IMR-90 (cell line): ENCODE measurements at regions not wholly inside any gene's neighbourhood (a gene's known extent, or its start where the extent isn't known, plus 50 kb on each side); places are given as distances from the start of the nearest gene placed in this dataset.
A peak's percentile ranks its signal among the peaks of the same experiment; 100 is the strongest.

ENCODE experiments used
- ATAC-seq: fragments of 200-7000 bp; cut with Tn5 transposase; 2 replicates; pipeline ENCODE4 v1.9.1; 2020; ENCODE audit warnings: low read depth, mild to moderate bottlenecking, moderate library complexity
- BruUV-seq: library from RNA; stranded (reverse); fragments of 400-500 nt; replicated peaks from 2 replicates; lab custom pipeline; 2021; lab: Mats Ljungman, UMichigan
- CTCF ChIA-PET: fragments of 300-600 bp; formaldehyde crosslinking; extraction: SDS; loops from one replicate; lab custom pipeline; 2021; ENCODE audit warnings: antibody characterized with exemption; lab: Yijun Ruan, JAX
- POLR2A ChIA-PET: fragments of 300-600 bp; sonication (Branson Sonifier 250); formaldehyde crosslinking; loops from one replicate; lab custom pipeline; 2022; ENCODE audit warnings: antibody characterized with exemption; ENCODE audit not compliant: unreplicated experiment; lab: Charles Lee
- DNase-seq: peaks from one replicate; pipeline ENCODE4 v3.0.0; 2013
- H2AFZ ChIP-seq: replicated peaks from 2 replicates; pipeline ENCODE3; 2013; ENCODE audit warnings: low read length, mild to moderate bottlenecking; ENCODE audit not compliant: poor library complexity
- H2AK5ac ChIP-seq: 2 replicates; pipeline ENCODE4 v1.6.1; 2013; ENCODE audit warnings: low read depth, low read length, inconsistent platforms
- H2AK9ac ChIP-seq: replicated peaks from 2 replicates; pipeline ENCODE3; 2013; ENCODE audit warnings: mild to moderate bottlenecking, low read depth, low read length, moderate library complexity; ENCODE audit not compliant: poor library complexity
- H2BK120ac ChIP-seq: 2 replicates; pipeline ENCODE4 v1.6.1; 2013; ENCODE audit warnings: low read depth, low read length, inconsistent platforms
- H2BK15ac ChIP-seq: 3 replicates; pipeline ENCODE4 v1.6.1; 2013; ENCODE audit warnings: low read depth, low read length, inconsistent platforms
- H2BK20ac ChIP-seq: 2 replicates; pipeline ENCODE4 v1.6.1; 2013; ENCODE audit warnings: low read depth, mild to moderate bottlenecking, inconsistent platforms, low read length, moderate library complexity
- H2BK5ac ChIP-seq: 2 replicates; pipeline ENCODE4 v1.6.1; 2013; ENCODE audit warnings: mild to moderate bottlenecking, low read depth, low read length, inconsistent platforms; ENCODE audit not compliant: poor library complexity, severe bottlenecking
- H3K14ac ChIP-seq: replicated peaks from 2 replicates; pipeline ENCODE4 v1.6.1; 2013; ENCODE audit warnings: low read depth, low read length, inconsistent platforms
- H3K18ac ChIP-seq: 2 replicates; pipeline ENCODE4 v1.6.1; 2013; ENCODE audit warnings: low read depth, low read length, control low read depth
- H3K23ac ChIP-seq: 2 replicates; pipeline ENCODE4 v1.6.1; 2013; ENCODE audit warnings: low read depth, low read length, inconsistent platforms
- H3K27ac ChIP-seq: 2 replicates; pipeline ENCODE4 v1.5.1; 2013; ENCODE audit warnings: mild to moderate bottlenecking, control low read depth, low read length; ENCODE audit not compliant: insufficient read depth
- H3K27me3 ChIP-seq: 2 replicates; pipeline ENCODE4 v1.6.1; 2013; ENCODE audit warnings: low read length; ENCODE audit not compliant: control insufficient read depth, insufficient read depth
- H3K36me3 ChIP-seq: 2 replicates; pipeline ENCODE4 v1.6.1; 2013; ENCODE audit warnings: low read length, mixed read lengths; ENCODE audit not compliant: control insufficient read depth, insufficient read depth
- H3K4ac ChIP-seq: 2 replicates; pipeline ENCODE4 v1.6.1; 2013; ENCODE audit warnings: low read depth, low read length, inconsistent platforms
- H3K4me1 ChIP-seq: 2 replicates; pipeline ENCODE4 v1.6.1; 2013; ENCODE audit warnings: low read length, mixed read lengths; ENCODE audit not compliant: control insufficient read depth, insufficient read depth
- H3K4me2 ChIP-seq: 2 replicates; pipeline ENCODE4 v1.6.1; 2013; ENCODE audit warnings: low read depth, mild to moderate bottlenecking, control low read depth, low read length, moderate library complexity
- H3K4me3 ChIP-seq: 2 replicates; pipeline ENCODE4 v1.5.1; 2013; ENCODE audit warnings: low read depth, mild to moderate bottlenecking, control low read depth, low read length, moderate library complexity; ENCODE audit not compliant: insufficient read depth
- H3K56ac ChIP-seq: 2 replicates; pipeline ENCODE4 v1.6.1; 2013; ENCODE audit warnings: low read length, inconsistent platforms; ENCODE audit not compliant: insufficient read depth; ENCODE audit errors: extremely low read depth
- H3K79me1 ChIP-seq, 2 experiments: 2 replicates each; pipeline ENCODE4 v1.6.1; 2013; ENCODE audit warnings: low read length in 2 of 2, inconsistent platforms in 1 of 2, low read depth in 1 of 2
- H3K9ac ChIP-seq: 2 replicates; pipeline ENCODE4 v1.6.1; 2013; ENCODE audit warnings: low read depth, low read length, control low read depth
- H3K9me1 ChIP-seq: 2 replicates; pipeline ENCODE4 v1.6.1; 2013; ENCODE audit warnings: low read length, inconsistent platforms; ENCODE audit not compliant: insufficient read depth
- H3K9me3 ChIP-seq: 2 replicates; pipeline ENCODE4 v1.6.1; 2013; ENCODE audit warnings: low read length; ENCODE audit not compliant: control insufficient read depth, insufficient read depth
- H4K20me1 ChIP-seq: 2 replicates; pipeline ENCODE4 v1.6.1; 2013; ENCODE audit warnings: low read length, inconsistent platforms; ENCODE audit not compliant: insufficient read depth
- H4K5ac ChIP-seq: 2 replicates; pipeline ENCODE4 v1.6.1; 2013; ENCODE audit warnings: mild to moderate bottlenecking, low read depth, low read length, control low read depth
- H4K8ac ChIP-seq, 2 experiments: 2 replicates each; pipeline ENCODE4 v1.6.1; 2013; ENCODE audit warnings: low read depth in 2 of 2, low read length in 2 of 2, control low read depth in 1 of 2, inconsistent platforms in 1 of 2
- H4K91ac ChIP-seq: 2 replicates; pipeline ENCODE4 v1.6.1; 2013; ENCODE audit warnings: low read depth, low read length, inconsistent platforms; ENCODE audit not compliant: insufficient read depth
- BHLHE40 ChIP-seq: fragments of 150-350 bp; IDR thresholded peaks from 2 replicates; pipeline ENCODE4 v1.6.1; 2016; ENCODE audit warnings: mild to moderate bottlenecking, low read depth, low read length
- CEBPB ChIP-seq: IDR thresholded peaks from 2 replicates; pipeline ENCODE4 v1.6.1; 2012; ENCODE audit warnings: low read depth, low read length, improper control_type of control experiment
- CHD1 ChIP-seq: IDR thresholded peaks from 2 replicates; pipeline ENCODE4 v1.6.1; 2012; ENCODE audit warnings: low read depth, low read length, improper control_type of control experiment
- FOS ChIP-seq: fragments of 150-350 bp; IDR thresholded peaks from 2 replicates; pipeline ENCODE4 v1.6.1; 2016; ENCODE audit warnings: low read depth, low read length
- MAZ ChIP-seq: IDR thresholded peaks from 2 replicates; pipeline ENCODE4 v1.6.1; 2012; ENCODE audit warnings: low read depth, mild to moderate bottlenecking, low read length, improper control_type of control experiment, moderate library complexity, borderline replicate concordance
- NFE2L2 ChIP-seq: fragments of 150-350 bp; IDR thresholded peaks from 2 replicates; pipeline ENCODE4 v1.6.1; 2016; ENCODE audit warnings: low read depth, mild to moderate bottlenecking, low read length
- POLR2A ChIP-seq: IDR thresholded peaks from 2 replicates; pipeline ENCODE4 v1.6.1; 2012; ENCODE audit warnings: mild to moderate bottlenecking, low read depth, low read length
- RCOR1 ChIP-seq: IDR thresholded peaks from 2 replicates; pipeline ENCODE4 v1.6.1; 2012; ENCODE audit warnings: mild to moderate bottlenecking, low read length, improper control_type of control experiment; ENCODE audit not compliant: insufficient replicate concordance
- SMC3 ChIP-seq: fragments of 150-350 bp; IDR thresholded peaks from 2 replicates; pipeline ENCODE4 v1.6.1; 2016; ENCODE audit warnings: low read depth, mild to moderate bottlenecking, antibody characterized with exemption, low read length, moderate library complexity
- WGBS, 2 experiments: methylation state at CpG; one replicate each; pipeline versions ENCODE4 v1.1.5 to v1.1.7; 2013; ENCODE audit warnings: missing lambda C conversion rate in 2 of 2; ENCODE audit not compliant: insufficient read length in 1 of 2; ENCODE audit errors: extremely low coverage in 2 of 2; 5-methylcytosine and 5-hydroxymethylcytosine counted together
- dilution Hi-C: fragments of 300-500 bp; cut with HindIII; formaldehyde crosslinking; loops from one replicate; pipeline ENCODE4 v1.14.3; 2018; ENCODE audit warnings: low sequenced_read_pairs; ENCODE audit not compliant: unreplicated experiment
- in situ Hi-C: fragments of 300-500 bp; cut with MboI; formaldehyde crosslinking; loops from 3 replicates; pipeline ENCODE4 v1.14.3; 2019; ENCODE audit warnings: low sequenced_read_pairs, inconsistent platforms, mixed read lengths
- intact Hi-C: fragments of 100-400 bp; cut with micrococcal nuclease; formaldehyde crosslinking; loops from 2 replicates; pipeline ENCODE4 v1.10.0; 2022
- TF ChIP-seq, protein P1 (sequence below): conservative IDR thresholded peaks from 2 replicates; pipeline ENCODE4 v1.5.1; 2012; ENCODE audit warnings: mild to moderate bottlenecking, low read depth, low read length, improper control_type of control experiment
- TF ChIP-seq, protein P2 (sequence below): fragments of 150-350 bp; IDR thresholded peaks from 2 replicates; pipeline ENCODE4 v1.6.1; 2016; ENCODE audit warnings: low read depth, mild to moderate bottlenecking, low read length, moderate library complexity, borderline replicate concordance
- TF ChIP-seq, protein P3 (sequence below): fragments of 150-350 bp; IDR thresholded peaks from 2 replicates; pipeline ENCODE4 v1.6.1; 2017; ENCODE audit warnings: mild to moderate bottlenecking, antibody characterized with exemption, low read length, low read depth

DNA sequence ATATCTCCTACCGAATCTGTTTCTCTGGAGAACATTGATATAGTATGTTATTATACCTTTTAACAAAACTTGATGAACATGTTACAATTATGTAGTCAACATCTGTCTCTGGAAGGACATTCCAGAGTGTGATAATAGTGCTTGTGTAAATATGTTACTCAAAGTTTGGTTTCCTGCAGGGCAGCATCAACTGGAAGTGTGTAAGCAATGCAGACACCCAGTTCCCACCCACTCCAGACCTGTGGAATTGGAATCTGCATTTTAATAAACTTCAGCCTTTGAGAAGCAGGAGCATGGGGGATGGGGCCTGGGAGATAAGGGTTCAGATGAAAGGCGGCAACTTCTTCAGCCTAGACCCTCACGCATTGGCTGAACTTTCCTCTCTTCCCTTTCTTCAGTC lies 398.9 kb downstream of the RND3 start:
- no peak overlapping the region for H3K56ac ChIP-seq
- H3K23ac ChIP-seq, result no peak overlapping the region
- H3K4me2 ChIP-seq, result no peak overlapping the region
- peak overlapping the region; percentile 40 for H2AFZ ChIP-seq
- no peak overlapping the region for H3K18ac ChIP-seq
- H3K14ac ChIP-seq, result peak overlapping the region; percentile 14; the same call in 1 of the 2 replicates
- H3K9me3 ChIP-seq, result no peaks in the 10 kb centered on the region
- H4K8ac ChIP-seq, result 0 out of 4 replicates have a peak overlapping the region, but pooled peaks of 1 of the 2 experiments have one; percentile 23
- in situ Hi-C loops (no loop called here), dilution Hi-C loops (no loop called here), intact Hi-C loops (no loop called here)
- no peaks in the 10 kb centered on the region for H3K36me3 ChIP-seq
- no peak overlapping the region for H2BK15ac ChIP-seq
- no peak overlapping the region for H4K5ac ChIP-seq
- no peak for ATAC-seq
- H2AK9ac ChIP-seq, result no peak overlapping the region
- 0 out of 2 replicates have a peak, but pooled peaks cover 4% of the 10 kb centered on the region for H3K9me1 ChIP-seq
- H3K4me3 ChIP-seq, result no peak overlapping the region
- no peaks in the 10 kb centered on the region for H4K20me1 ChIP-seq
- no peak overlapping the region for H2AK5ac ChIP-seq
- no peak overlapping the region for H3K9ac ChIP-seq
- WGBS, 2 experiments, result 80% methylated on average over 1 of the region's 3 CpGs; no CpG with 5 or more reads in 1 of the 2 experiments
- H3K4me1 ChIP-seq, result no peaks in the 10 kb centered on the region; the same call in 1 of the 2 replicates
- ChIA-PET CTCF (no interaction called here), POLR2A (no interaction called here)
- H2BK120ac ChIP-seq, result no peak overlapping the region
- no peaks in the 10 kb centered on the region for H3K79me1 ChIP-seq
- no peak overlapping the region for H4K91ac ChIP-seq
- BruUV-seq, result no TSS peak
- no peak overlapping the region for H2BK20ac ChIP-seq
- DNase-seq, result peak; percentile 15
- H3K27ac ChIP-seq, result no peak overlapping the region
- TF ChIP-seq NFE2L2 (no peak), CHD1 (no peak), FOS (no peak), SMC3 (no peak), RCOR1 (no peak), MAZ (no peak), CEBPB (no peak), POLR2A (no peak), BHLHE40 (no peak)
- TF ChIP-seq, protein P1, sequence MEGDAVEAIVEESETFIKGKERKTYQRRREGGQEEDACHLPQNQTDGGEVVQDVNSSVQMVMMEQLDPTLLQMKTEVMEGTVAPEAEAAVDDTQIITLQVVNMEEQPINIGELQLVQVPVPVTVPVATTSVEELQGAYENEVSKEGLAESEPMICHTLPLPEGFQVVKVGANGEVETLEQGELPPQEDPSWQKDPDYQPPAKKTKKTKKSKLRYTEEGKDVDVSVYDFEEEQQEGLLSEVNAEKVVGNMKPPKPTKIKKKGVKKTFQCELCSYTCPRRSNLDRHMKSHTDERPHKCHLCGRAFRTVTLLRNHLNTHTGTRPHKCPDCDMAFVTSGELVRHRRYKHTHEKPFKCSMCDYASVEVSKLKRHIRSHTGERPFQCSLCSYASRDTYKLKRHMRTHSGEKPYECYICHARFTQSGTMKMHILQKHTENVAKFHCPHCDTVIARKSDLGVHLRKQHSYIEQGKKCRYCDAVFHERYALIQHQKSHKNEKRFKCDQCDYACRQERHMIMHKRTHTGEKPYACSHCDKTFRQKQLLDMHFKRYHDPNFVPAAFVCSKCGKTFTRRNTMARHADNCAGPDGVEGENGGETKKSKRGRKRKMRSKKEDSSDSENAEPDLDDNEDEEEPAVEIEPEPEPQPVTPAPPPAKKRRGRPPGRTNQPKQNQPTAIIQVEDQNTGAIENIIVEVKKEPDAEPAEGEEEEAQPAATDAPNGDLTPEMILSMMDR, result no peak
- TF ChIP-seq, protein P2, sequence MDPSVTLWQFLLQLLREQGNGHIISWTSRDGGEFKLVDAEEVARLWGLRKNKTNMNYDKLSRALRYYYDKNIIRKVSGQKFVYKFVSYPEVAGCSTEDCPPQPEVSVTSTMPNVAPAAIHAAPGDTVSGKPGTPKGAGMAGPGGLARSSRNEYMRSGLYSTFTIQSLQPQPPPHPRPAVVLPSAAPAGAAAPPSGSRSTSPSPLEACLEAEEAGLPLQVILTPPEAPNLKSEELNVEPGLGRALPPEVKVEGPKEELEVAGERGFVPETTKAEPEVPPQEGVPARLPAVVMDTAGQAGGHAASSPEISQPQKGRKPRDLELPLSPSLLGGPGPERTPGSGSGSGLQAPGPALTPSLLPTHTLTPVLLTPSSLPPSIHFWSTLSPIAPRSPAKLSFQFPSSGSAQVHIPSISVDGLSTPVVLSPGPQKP, result no peak
- TF ChIP-seq, protein P3, sequence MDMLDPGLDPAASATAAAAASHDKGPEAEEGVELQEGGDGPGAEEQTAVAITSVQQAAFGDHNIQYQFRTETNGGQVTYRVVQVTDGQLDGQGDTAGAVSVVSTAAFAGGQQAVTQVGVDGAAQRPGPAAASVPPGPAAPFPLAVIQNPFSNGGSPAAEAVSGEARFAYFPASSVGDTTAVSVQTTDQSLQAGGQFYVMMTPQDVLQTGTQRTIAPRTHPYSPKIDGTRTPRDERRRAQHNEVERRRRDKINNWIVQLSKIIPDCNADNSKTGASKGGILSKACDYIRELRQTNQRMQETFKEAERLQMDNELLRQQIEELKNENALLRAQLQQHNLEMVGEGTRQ, result no peak
- H3K27me3 ChIP-seq, result no peaks in the 10 kb centered on the region
- H3K4ac ChIP-seq, result no peak overlapping the region
- no peak overlapping the region for H2BK5ac ChIP-seq
